Activated CD8-positive, alpha-beta T cell treated with anti-CD3 and anti-CD28 coated beads for 36 hours (primary cell): ENCODE measurements at regions not wholly inside any gene's neighbourhood (a gene's known extent, or its start where the extent isn't known, plus 50 kb on each side); places are given as distances from the start of the nearest gene placed in this dataset.
"Not testable (repeated sequence)": the region's sequence is repeated elsewhere in the genome, so short reads cannot be mapped to it uniquely, and the experiment has no call there.

ENCODE experiments used
- ATAC-seq: fragments of 200-7000 bp; cut with Tn5 transposase; one replicate; pipeline ENCODE4 v1.10.0; 2021; ENCODE audit warnings: mild to moderate bottlenecking, moderate library complexity
- CTCF ChIA-PET: fragments of 350-600 bp; sonication (Branson Sonifier 250); formaldehyde crosslinking; loops from one replicate; lab custom pipeline; 2021; ENCODE audit warnings: antibody characterized with exemption; lab: Charles Lee
- POLR2A ChIA-PET: fragments of 350-600 bp; sonication (Branson Sonifier 250); formaldehyde crosslinking; loops from one replicate; lab custom pipeline; 2021; ENCODE audit warnings: antibody characterized with exemption; lab: Charles Lee
- DNase-seq: peaks from one replicate; pipeline ENCODE4 v3.0.0-alpha.2; 2020
- H3K27ac Mint-ChIP-seq: one replicate; pipeline ENCODE4 v1.8.0; 2021; ENCODE audit warnings: mild to moderate bottlenecking, mixed read lengths
- H3K27me3 Mint-ChIP-seq: one replicate; pipeline ENCODE4 v1.8.0; 2021; ENCODE audit warnings: mixed read lengths
- H3K36me3 Mint-ChIP-seq: one replicate; pipeline ENCODE4 v1.8.0; 2021; ENCODE audit warnings: low read depth, mixed read lengths
- H3K4me1 Mint-ChIP-seq: one replicate; pipeline ENCODE4 v1.8.0; 2021; ENCODE audit warnings: low read depth, mixed read lengths
- H3K4me3 Mint-ChIP-seq: one replicate; pipeline ENCODE4 v1.8.0; 2021; ENCODE audit warnings: mild to moderate bottlenecking, moderate library complexity, mixed read lengths
- H3K9me3 Mint-ChIP-seq: one replicate; pipeline ENCODE4 v1.8.0; 2021; ENCODE audit warnings: mixed read lengths
- intact Hi-C: fragments of 100-400 bp; cut with micrococcal nuclease; formaldehyde crosslinking; loops from one replicate; pipeline ENCODE4 v1.10.0; 2022
- TF ChIP-seq, protein P1 (sequence below): fragments of 200-600 bp; IDR thresholded peaks from one replicate; pipeline ENCODE4 v1.8.0; 2022; ENCODE audit warnings: antibody characterized with exemption, mild to moderate bottlenecking

DNA sequence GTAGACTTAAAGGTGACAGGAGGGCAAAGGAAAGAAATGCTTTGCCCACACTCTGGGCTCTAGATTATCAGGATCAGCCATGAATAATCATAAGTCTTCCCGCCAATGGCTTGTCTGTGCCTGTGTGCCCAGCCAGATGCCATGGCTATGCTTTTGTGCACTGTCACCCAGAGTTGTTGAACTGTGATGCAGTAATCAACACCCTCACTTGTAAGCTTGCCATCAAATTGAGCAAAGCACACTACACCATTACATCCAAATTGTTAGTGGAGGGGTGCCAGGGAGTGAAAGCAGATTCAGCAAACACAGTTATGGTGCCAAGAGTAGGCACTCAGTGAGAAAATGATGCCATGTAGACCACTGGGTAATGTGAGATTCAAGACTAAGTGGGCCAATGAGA is 845.3 kb upstream of the MIR17HG start:
- H3K27ac Mint-ChIP-seq: no peak overlapping the region
- intact Hi-C loops: no loop called here
- ChIA-PET POLR2A (no interaction called here), CTCF (no interaction called here)
- H3K4me1 Mint-ChIP-seq: no peaks in the 10 kb centered on the region
- H3K9me3 Mint-ChIP-seq: peaks cover 9% of the 10 kb centered on the region
- H3K27me3 Mint-ChIP-seq: no peaks in the 10 kb centered on the region
- H3K36me3 Mint-ChIP-seq: no peaks in the 10 kb centered on the region
- TF ChIP-seq, protein P1, sequence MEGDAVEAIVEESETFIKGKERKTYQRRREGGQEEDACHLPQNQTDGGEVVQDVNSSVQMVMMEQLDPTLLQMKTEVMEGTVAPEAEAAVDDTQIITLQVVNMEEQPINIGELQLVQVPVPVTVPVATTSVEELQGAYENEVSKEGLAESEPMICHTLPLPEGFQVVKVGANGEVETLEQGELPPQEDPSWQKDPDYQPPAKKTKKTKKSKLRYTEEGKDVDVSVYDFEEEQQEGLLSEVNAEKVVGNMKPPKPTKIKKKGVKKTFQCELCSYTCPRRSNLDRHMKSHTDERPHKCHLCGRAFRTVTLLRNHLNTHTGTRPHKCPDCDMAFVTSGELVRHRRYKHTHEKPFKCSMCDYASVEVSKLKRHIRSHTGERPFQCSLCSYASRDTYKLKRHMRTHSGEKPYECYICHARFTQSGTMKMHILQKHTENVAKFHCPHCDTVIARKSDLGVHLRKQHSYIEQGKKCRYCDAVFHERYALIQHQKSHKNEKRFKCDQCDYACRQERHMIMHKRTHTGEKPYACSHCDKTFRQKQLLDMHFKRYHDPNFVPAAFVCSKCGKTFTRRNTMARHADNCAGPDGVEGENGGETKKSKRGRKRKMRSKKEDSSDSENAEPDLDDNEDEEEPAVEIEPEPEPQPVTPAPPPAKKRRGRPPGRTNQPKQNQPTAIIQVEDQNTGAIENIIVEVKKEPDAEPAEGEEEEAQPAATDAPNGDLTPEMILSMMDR: no peak
- no peak for DNase-seq
- H3K4me3 Mint-ChIP-seq: no peak overlapping the region
- ATAC-seq: no peak

DNA sequence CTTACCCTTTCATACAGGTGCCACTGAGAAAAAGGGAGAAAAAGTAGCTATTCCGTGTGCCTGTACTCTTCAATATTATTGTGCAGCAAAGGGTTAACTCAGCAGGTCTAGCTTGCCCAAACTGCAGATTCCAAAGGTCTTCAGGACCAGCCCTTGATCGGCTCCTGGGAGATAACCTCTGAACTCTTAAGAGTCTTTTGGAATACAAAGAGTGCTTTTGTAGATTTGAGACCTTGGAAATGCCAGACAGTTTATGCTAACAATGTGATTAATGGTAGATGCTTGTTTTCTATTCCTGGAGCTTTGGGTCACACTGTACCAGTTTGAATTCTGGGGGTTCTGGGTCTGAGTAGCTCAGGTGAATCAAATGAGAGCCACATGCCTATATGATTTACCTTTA is 844.7 kb upstream of the MIR17HG start:
- intact Hi-C loops: no loop called here
- ChIA-PET CTCF (interaction anchor here (1.1 kb wide), 1 partner anchor 16 kb away, joined by 3 read pairs; no protein-coding TSS in a partner anchor), POLR2A (interaction anchor here (0.7 kb wide), 1 partner anchor 180 kb away, joined by 3 read pairs; no protein-coding TSS in a partner anchor)
- H3K27ac Mint-ChIP-seq: no peak overlapping the region
- no peaks in the 10 kb centered on the region for H3K27me3 Mint-ChIP-seq
- TF ChIP-seq, protein P1: no peak
- DNase-seq (no peak), ATAC-seq (no peak)
- H3K36me3 Mint-ChIP-seq: no peaks in the 10 kb centered on the region
- H3K4me1 Mint-ChIP-seq: no peaks in the 10 kb centered on the region
- peaks cover 9% of the 10 kb centered on the region for H3K9me3 Mint-ChIP-seq
- H3K4me3 Mint-ChIP-seq: no peak overlapping the region

DNA sequence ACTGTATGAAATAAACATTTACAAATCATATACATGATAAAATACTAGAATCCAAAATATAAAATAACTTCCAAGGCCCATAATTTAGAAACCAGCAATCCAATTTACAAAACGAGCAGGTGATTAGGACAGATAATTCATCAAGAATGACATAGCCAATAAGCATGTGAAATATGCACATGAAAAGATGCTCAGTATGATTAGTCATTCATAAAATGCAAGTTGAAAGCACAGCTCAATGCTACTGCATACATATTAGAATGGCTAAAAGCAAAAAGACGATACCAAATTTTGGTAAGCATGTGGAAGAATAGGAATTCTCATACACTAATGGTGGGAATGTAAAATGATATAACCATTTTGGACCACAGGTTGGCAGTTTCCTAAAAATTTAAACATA is 837.2 kb upstream of the MIR17HG start:
- intact Hi-C loops: no loop called here
- ATAC-seq: no peak
- TF ChIP-seq, protein P1: no peak
- POLR2A ChIA-PET: no interaction called here
- Mint-ChIP-seq H3K27ac (no peak overlapping the region), H3K4me1 (no peaks in the 10 kb centered on the region), H3K36me3 (no peaks in the 10 kb centered on the region), H3K4me3 (no peak overlapping the region), H3K27me3 (no peaks in the 10 kb centered on the region), H3K9me3 (peaks cover 6% of the 10 kb centered on the region)
- no peak for DNase-seq
- CTCF ChIA-PET: no interaction called here

DNA sequence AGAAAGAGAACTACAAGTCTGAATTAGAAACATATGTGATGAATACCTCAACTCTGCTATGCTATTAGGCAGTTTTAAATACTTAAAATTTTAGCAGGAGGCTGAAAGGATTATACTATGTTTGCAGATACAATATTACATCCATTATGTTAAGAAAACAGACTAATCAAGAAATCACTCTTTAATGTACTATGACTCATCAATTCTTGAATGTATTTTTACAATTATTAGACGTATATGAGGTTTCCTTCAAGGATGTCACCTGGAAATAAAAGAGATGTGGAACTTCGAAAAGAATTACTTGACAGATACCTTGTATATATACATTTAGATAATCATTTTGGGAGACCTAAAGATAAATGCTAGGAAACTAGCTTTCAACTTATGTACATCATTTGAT is 835.6 kb upstream of the MIR17HG start:
- Mint-ChIP-seq H3K4me1 (no peaks in the 10 kb centered on the region), H3K36me3 (no peaks in the 10 kb centered on the region), H3K4me3 (no peak overlapping the region), H3K27me3 (no peaks in the 10 kb centered on the region), H3K27ac (no peak overlapping the region), H3K9me3 (peaks cover under 1% of the 10 kb centered on the region)
- DNase-seq (no peak), ATAC-seq (no peak)
- ChIA-PET CTCF (no interaction called here), POLR2A (no interaction called here)
- TF ChIP-seq, protein P1: no peak
- intact Hi-C loops: no loop called here

DNA sequence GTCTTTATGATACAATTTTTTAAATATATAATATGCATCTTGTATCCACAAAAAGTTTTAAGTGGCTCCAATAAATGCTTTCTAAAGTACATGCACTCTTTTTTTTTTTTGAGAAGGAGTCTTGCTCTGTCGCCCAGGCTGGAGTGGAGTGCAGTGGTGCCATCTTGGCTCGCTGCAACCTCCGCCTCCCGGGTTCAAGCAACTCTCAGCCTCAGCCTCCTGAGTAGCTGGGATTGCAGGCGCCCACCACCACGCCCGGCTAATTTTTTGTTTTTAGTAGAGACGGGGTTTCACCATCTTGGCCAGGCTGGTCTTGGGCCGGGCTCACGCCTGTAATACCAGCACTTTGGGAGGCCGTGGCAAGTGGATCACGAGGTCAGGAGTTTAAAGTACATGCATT is 832.8 kb upstream of the MIR17HG start:
- CTCF ChIA-PET, H3K27me3 Mint-ChIP-seq, H3K27ac Mint-ChIP-seq, H3K36me3 Mint-ChIP-seq, H3K9me3 Mint-ChIP-seq, H3K4me1 Mint-ChIP-seq, POLR2A ChIA-PET, ATAC-seq, H3K4me3 Mint-ChIP-seq, DNase-seq, intact Hi-C loops: not testable (repeated sequence)

DNA sequence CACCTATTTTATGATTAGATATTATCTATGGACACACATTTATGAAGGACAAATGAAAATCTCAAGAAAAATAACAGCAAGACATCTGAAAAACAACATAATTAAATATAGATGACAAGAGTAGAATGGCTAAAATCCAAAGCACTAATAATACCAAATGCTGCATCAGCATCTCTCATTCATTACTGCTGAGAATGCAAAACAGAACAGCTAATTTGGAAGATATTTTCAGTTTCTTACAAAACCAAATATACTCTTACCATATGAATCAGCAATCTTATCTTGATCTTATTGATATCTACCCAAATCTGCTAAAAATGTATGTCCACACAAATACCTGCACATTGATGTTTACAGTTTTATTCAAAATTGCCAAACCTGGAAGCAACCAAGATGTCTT is 829.1 kb upstream of the MIR17HG start:
- no peak overlapping the region for H3K27ac Mint-ChIP-seq
- DNase-seq: no peak
- no peaks in the 10 kb centered on the region for H3K27me3 Mint-ChIP-seq
- ChIA-PET CTCF (no interaction called here), POLR2A (no interaction called here)
- ATAC-seq: no peak
- intact Hi-C loops: no loop called here
- no peaks in the 10 kb centered on the region for H3K36me3 Mint-ChIP-seq
- no peaks in the 10 kb centered on the region for H3K4me1 Mint-ChIP-seq
- peaks cover 20% of the 10 kb centered on the region for H3K9me3 Mint-ChIP-seq
- no peak overlapping the region for H3K4me3 Mint-ChIP-seq
- TF ChIP-seq, protein P1: no peak
